HL-60 (cell line): ENCODE measurements at regions not wholly inside any gene's neighbourhood (a gene's known extent, or its start where the extent isn't known, plus 50 kb on each side); places are given as distances from the start of the nearest gene placed in this dataset.

ENCODE experiments used
- DNase-seq, 2 experiments: peaks; one replicate each; pipeline ENCODE4 v3.0.0-alpha.2; 2010 to 2020; ENCODE audit warnings: low read depth in 1 of 2, low spot score in 1 of 2
- H3K27ac ChIP-seq: fragments of 250-450 bp; sonication (Bioruptor Pico); replicated peaks from 2 replicates; pipeline ENCODE4 v1.5.1; 2020; ENCODE audit warnings: mild to moderate bottlenecking, moderate library complexity
- H3K27me3 ChIP-seq: fragments of 250-450 bp; sonication (Bioruptor Pico); 2 replicates; pipeline ENCODE4 v1.5.1; 2021; ENCODE audit warnings: mild to moderate bottlenecking, moderate library complexity; ENCODE audit not compliant: insufficient read depth, poor library complexity, severe bottlenecking
- H3K4me3 ChIP-seq: replicated peaks from 2 replicates; pipeline ENCODE4 v1.5.1; 2011; ENCODE audit warnings: mild to moderate bottlenecking, control low read depth, low read length; ENCODE audit not compliant: insufficient read depth
- GABPA ChIP-seq: IDR thresholded peaks from 2 replicates; pipeline ENCODE4 v1.6.1; 2012; ENCODE audit warnings: low read depth
- POLR2AphosphoS5 ChIP-seq: IDR thresholded peaks from 2 replicates; pipeline ENCODE4 v1.6.1; 2012; ENCODE audit warnings: low read depth
- SPI1 ChIP-seq: IDR thresholded peaks from 2 replicates; pipeline ENCODE4 v1.6.1; 2012; ENCODE audit warnings: low read depth, mild to moderate bottlenecking, borderline replicate concordance
- TF ChIP-seq, protein P1 (sequence below): IDR thresholded peaks from one replicate; pipeline ENCODE4 v1.5.1; 2011; ENCODE audit warnings: low read length, control low read depth, inconsistent platforms; ENCODE audit not compliant: insufficient read depth
- TF ChIP-seq, protein P2 (sequence below): IDR thresholded peaks from 2 replicates; pipeline ENCODE4 v1.6.1; 2012; ENCODE audit warnings: low read depth; ENCODE audit not compliant: insufficient replicate concordance

DNA sequence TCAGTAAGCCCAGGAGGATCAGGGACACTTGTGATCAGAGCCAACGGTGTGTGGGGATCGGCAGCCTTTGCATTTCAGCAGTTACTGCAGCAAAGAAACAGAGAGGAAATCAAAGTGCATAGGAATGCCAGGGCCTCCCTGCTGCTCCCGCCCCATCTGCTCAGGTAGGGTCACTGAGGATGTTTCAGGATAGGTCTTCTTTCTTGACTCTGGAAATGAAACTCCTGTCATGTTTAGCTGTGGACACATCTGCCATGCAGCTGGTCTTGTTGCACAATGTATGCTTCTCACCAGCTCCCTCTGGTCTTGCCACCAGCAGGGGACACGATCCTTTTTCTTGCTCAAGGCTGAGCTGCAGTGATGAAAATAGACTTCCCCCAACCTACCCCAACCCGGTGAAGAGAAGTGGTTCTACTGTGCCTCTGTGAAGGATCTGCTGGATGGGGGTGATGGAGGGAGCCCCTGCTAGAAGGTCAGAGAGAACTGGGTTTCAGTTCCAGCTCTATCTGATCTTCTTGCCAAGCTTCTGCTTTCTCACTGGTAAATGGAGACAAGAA lies 185.2 kb upstream of the KLF4 start:
- TF ChIP-seq SPI1 (peak; percentile 61; the same call in 1 of the 2 replicates), GABPA (no peak), POLR2AphosphoS5 (peak; percentile 97)
- TF ChIP-seq, protein P1, sequence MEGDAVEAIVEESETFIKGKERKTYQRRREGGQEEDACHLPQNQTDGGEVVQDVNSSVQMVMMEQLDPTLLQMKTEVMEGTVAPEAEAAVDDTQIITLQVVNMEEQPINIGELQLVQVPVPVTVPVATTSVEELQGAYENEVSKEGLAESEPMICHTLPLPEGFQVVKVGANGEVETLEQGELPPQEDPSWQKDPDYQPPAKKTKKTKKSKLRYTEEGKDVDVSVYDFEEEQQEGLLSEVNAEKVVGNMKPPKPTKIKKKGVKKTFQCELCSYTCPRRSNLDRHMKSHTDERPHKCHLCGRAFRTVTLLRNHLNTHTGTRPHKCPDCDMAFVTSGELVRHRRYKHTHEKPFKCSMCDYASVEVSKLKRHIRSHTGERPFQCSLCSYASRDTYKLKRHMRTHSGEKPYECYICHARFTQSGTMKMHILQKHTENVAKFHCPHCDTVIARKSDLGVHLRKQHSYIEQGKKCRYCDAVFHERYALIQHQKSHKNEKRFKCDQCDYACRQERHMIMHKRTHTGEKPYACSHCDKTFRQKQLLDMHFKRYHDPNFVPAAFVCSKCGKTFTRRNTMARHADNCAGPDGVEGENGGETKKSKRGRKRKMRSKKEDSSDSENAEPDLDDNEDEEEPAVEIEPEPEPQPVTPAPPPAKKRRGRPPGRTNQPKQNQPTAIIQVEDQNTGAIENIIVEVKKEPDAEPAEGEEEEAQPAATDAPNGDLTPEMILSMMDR: peak; percentile 11
- TF ChIP-seq, protein P2, sequence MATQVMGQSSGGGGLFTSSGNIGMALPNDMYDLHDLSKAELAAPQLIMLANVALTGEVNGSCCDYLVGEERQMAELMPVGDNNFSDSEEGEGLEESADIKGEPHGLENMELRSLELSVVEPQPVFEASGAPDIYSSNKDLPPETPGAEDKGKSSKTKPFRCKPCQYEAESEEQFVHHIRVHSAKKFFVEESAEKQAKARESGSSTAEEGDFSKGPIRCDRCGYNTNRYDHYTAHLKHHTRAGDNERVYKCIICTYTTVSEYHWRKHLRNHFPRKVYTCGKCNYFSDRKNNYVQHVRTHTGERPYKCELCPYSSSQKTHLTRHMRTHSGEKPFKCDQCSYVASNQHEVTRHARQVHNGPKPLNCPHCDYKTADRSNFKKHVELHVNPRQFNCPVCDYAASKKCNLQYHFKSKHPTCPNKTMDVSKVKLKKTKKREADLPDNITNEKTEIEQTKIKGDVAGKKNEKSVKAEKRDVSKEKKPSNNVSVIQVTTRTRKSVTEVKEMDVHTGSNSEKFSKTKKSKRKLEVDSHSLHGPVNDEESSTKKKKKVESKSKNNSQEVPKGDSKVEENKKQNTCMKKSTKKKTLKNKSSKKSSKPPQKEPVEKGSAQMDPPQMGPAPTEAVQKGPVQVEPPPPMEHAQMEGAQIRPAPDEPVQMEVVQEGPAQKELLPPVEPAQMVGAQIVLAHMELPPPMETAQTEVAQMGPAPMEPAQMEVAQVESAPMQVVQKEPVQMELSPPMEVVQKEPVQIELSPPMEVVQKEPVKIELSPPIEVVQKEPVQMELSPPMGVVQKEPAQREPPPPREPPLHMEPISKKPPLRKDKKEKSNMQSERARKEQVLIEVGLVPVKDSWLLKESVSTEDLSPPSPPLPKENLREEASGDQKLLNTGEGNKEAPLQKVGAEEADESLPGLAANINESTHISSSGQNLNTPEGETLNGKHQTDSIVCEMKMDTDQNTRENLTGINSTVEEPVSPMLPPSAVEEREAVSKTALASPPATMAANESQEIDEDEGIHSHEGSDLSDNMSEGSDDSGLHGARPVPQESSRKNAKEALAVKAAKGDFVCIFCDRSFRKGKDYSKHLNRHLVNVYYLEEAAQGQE: no peak
- H3K27me3 ChIP-seq: no peaks in the 10 kb centered on the region
- peak; percentile 91 to 95 for DNase-seq
- no peak overlapping the region for H3K4me3 ChIP-seq
- H3K27ac ChIP-seq: peak overlapping the region; percentile 57

DNA sequence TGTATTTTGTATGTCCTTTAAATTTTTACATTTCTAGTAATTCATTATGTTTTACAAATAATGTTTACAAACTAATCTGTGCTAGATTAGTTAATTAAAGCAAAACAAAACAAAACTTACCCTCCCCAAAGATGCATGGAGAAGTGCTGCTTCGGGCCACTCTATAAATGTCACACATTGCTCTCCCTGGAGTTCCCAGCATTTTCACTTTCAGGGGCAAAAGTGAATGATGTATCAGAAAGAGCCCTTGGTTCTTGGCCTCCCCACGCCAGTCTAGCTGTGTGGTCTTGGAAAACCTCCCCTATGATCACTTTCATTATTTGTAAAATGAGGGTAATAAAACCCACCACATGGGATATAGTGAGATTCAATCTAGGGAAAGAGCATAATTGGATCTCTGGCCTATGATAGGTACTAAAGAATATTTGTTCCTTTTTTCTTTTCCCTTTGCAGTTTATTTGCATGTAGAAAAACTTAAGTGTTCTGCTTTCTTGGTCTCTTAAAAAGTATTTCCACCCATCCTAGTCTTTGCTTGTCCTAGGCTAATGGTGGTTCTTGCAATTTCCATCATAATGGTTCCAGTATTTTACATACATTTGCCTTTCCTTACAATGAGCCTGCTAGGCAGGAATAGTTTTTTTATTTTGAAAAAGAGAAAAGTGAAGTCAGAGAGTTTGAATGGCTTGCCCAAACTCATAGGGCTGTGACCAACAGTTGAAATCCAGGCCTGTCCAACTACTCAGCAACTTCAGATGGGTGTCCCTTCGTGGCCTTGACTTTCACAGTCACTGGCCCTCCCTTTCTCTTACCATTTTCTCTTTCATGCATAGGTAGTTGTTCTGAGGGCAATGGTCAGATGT lies 184.5 kb upstream of the KLF4 start:
- peak overlapping the region; percentile 16 for H3K27ac ChIP-seq

DNA sequence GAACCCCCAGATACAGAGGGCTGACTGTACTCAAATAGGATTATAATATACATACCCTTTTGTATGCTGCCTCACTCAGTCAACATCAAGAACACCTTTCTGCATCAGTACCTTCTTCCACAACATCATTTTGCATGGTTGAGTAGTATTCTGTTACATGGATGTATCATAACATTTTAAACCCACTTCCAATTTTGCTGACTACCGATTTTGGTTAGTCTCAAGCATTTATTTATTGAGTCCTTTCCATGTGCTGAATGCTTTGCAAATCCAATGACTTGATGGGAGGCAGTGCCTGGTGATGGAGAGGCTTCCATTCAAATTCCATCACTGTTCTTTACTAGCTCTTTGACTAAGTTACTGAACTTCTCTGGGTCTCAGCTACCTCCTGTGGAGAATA lies 182.0 kb upstream of the KLF4 start:
- Histone ChIP-seq H3K27me3 (no peaks in the 10 kb centered on the region), H3K4me3 (no peak overlapping the region), H3K27ac (no peak overlapping the region)
- no peak for TF ChIP-seq POLR2AphosphoS5
- TF ChIP-seq, protein P1: no peak
- no peak for TF ChIP-seq SPI1
- no peak for TF ChIP-seq GABPA
- TF ChIP-seq, protein P2: no peak
- DNase-seq: no peak

More for the DNA sequence above, 184.5 kb upstream of the KLF4 start:
- TF ChIP-seq, protein P2: no peak
- TF ChIP-seq, protein P1: no peak
- TF ChIP-seq SPI1 (no peak), POLR2AphosphoS5 (no peak), GABPA (no peak)
- Histone ChIP-seq H3K27me3 (no peaks in the 10 kb centered on the region), H3K4me3 (no peak overlapping the region)
- no peak for DNase-seq
